VCaP (cell line): ENCODE measurements at regions not wholly inside any gene's neighbourhood (a gene's known extent, or its start where the extent isn't known, plus 50 kb on each side); places are given as distances from the start of the nearest gene placed in this dataset.
"Not testable (repeated sequence)": the region's sequence is repeated elsewhere in the genome, so short reads cannot be mapped to it uniquely, and the experiment has no call there.

Experiments
- H3K27ac ChIP-seq: fragments of 450-650 bp; 2 replicates; pipeline ENCODE4 v1.5.1; 2017
- CTCF ChIP-seq: fragments of 450-650 bp; conservative IDR thresholded peaks from 2 replicates; pipeline ENCODE4 v1.5.1; 2017; ENCODE audit warnings: mild to moderate bottlenecking, moderate library complexity

- no peak for TF ChIP-seq CTCF
- H3K27ac ChIP-seq, result no peak overlapping the region
Measured at GRCh38 chr5:44675296-44675695, 133.5 kb upstream of the MRPS30 start.

GRCh38 chr5:44674461-44674860 is 134.3 kb upstream of the MRPS30 start:
- no peak for TF ChIP-seq CTCF
- H3K27ac ChIP-seq, result no peak overlapping the region

- H3K27ac ChIP-seq, result not testable (repeated sequence)
Measured at GRCh38 chr5:44668471-44668870, 140.3 kb upstream of the MRPS30 start.

GRCh38 chr5:44665101-44665701 is 143.5 kb upstream of the MRPS30 start:
- no peak for TF ChIP-seq CTCF
- H3K27ac ChIP-seq, result no peak overlapping the region

GRCh38 chr5:44664711-44665100 is 144.0 kb upstream of the MRPS30 start:
- no peak for TF ChIP-seq CTCF
- no peak overlapping the region for H3K27ac ChIP-seq

- no peak for TF ChIP-seq CTCF
Measured at GRCh38 chr5:44663991-44664710, 144.6 kb upstream of the MRPS30 start.

GRCh38 chr5:44661851-44662250 is 146.9 kb upstream of the MRPS30 start:
- H3K27ac ChIP-seq, result no peak overlapping the region
- no peak for TF ChIP-seq CTCF

More at GRCh38 chr5:44663991-44664710, 144.6 kb upstream of the MRPS30 start:
- no peak overlapping the region for H3K27ac ChIP-seq

GRCh38 chr5:44660251-44660650 is 148.5 kb upstream of the MRPS30 start:
- TF ChIP-seq CTCF, result no peak
- no peak overlapping the region for H3K27ac ChIP-seq
